Rectal smooth muscle tissue (tissue), 1 donor: ENCODE measurements at regions not wholly inside any gene's neighbourhood (a gene's known extent, or its start where the extent isn't known, plus 50 kb on each side); places are given as distances from the start of the nearest gene placed in this dataset.

ENCODE experiments used
- H3K27ac ChIP-seq: one replicate; pipeline ENCODE4 v1.7.0; 2013; ENCODE audit warnings: low read depth, low read length, inconsistent platforms
- H3K27me3 ChIP-seq: one replicate; pipeline ENCODE4 v1.7.0; 2013; ENCODE audit warnings: low read length; ENCODE audit not compliant: control insufficient read depth, insufficient read depth
- H3K36me3 ChIP-seq: one replicate; pipeline ENCODE4 v1.7.0; 2013; ENCODE audit warnings: low read length; ENCODE audit not compliant: control insufficient read depth, insufficient read depth
- H3K4me1 ChIP-seq: one replicate; pipeline ENCODE4 v1.7.0; 2013; ENCODE audit warnings: low read length; ENCODE audit not compliant: control insufficient read depth, insufficient read depth
- H3K4me3 ChIP-seq: one replicate; pipeline ENCODE4 v1.7.0; 2013; ENCODE audit warnings: low read length
- H3K9ac ChIP-seq: one replicate; pipeline ENCODE4 v1.7.0; 2013; ENCODE audit warnings: low read length

DNA sequence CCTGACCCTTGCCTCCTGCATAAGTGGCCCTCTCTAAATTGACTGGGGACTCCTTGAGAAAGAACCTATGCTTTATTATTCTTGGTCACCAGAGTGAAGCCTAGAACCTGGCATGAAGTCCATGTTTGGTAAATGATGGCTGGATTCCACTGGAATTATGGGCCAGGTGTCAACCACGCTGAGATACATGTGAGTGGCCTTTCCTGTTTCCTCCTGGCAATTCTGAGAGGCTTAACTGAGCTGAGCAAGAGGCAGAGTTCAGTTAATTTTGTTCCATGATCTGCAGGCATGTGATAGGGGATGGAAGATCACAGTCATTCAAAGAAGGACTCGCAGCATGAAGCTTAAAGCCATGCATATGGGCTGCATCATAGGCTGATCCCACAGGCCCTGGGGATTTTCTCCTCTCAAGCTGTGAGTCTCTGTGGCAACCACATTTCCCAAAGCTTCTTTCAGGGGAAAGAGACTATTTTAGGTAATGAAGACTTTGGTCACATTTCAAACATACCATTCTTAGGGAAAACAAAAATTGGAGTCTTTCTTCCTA, 69.4 kb upstream of the CLNK start:
- no peaks in the 10 kb centered on the region for H3K4me1 ChIP-seq
- no peaks in the 10 kb centered on the region for H3K36me3 ChIP-seq
- H3K27me3 ChIP-seq: no peaks in the 10 kb centered on the region
- no peak overlapping the region for H3K27ac ChIP-seq
- H3K9ac ChIP-seq: no peak overlapping the region
- no peak overlapping the region for H3K4me3 ChIP-seq

GRCh38 chr4:10753336-10753735, 68.8 kb upstream of the CLNK start:
- Histone ChIP-seq H3K4me3 (no peak overlapping the region), H3K4me1 (no peaks in the 10 kb centered on the region), H3K36me3 (no peaks in the 10 kb centered on the region), H3K9ac (no peak overlapping the region), H3K27ac (no peak overlapping the region), H3K27me3 (no peaks in the 10 kb centered on the region)

- no peak overlapping the region for H3K27ac ChIP-seq
These were observed 66.1 kb upstream of the CLNK start for GRCh38 chr4:10750714-10751113.

GRCh38 chr4:10747186-10747585, 62.6 kb upstream of the CLNK start:
- H3K4me1 ChIP-seq: peaks cover 2% of the 10 kb centered on the region
- H3K4me3 ChIP-seq: no peak overlapping the region
- H3K36me3 ChIP-seq: no peaks in the 10 kb centered on the region
- no peak overlapping the region for H3K27ac ChIP-seq
- H3K9ac ChIP-seq: no peak overlapping the region
- no peaks in the 10 kb centered on the region for H3K27me3 ChIP-seq

More at GRCh38 chr4:10750714-10751113, 66.1 kb upstream of the CLNK start:
- Histone ChIP-seq H3K4me3 (no peak overlapping the region), H3K9ac (no peak overlapping the region), H3K36me3 (no peaks in the 10 kb centered on the region), H3K27me3 (no peaks in the 10 kb centered on the region), H3K4me1 (peaks cover 2% of the 10 kb centered on the region)

GRCh38 chr4:10746371-10747171, 62.0 kb upstream of the CLNK start:
- Histone ChIP-seq H3K9ac (no peak overlapping the region), H3K4me1 (peaks cover 2% of the 10 kb centered on the region), H3K27ac (no peak overlapping the region), H3K27me3 (no peaks in the 10 kb centered on the region), H3K4me3 (no peak overlapping the region), H3K36me3 (no peaks in the 10 kb centered on the region)

DNA sequence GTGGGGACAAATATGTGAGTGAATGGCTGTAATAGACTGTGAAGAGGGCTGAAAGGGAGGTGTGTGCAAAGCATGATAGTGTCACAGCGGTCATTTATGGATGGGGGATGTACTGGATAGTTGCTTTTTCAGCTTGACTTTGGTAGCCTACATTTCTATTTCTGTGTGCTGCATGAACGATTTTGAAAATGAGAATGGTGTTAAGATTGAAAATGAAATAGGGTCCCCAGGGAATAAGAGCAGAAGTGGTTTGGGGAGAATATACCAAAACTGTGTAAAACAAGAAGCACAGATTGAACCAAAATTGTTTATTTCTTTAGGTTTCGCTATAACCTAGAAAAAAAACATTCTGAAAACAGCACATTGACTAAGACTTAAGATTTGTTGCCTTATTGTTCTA, 58.8 kb upstream of the CLNK start:
- H3K36me3 ChIP-seq: no peaks in the 10 kb centered on the region
- peaks cover 2% of the 10 kb centered on the region for H3K4me1 ChIP-seq
- no peak overlapping the region for H3K27ac ChIP-seq
- H3K4me3 ChIP-seq: no peak overlapping the region
- H3K27me3 ChIP-seq: no peaks in the 10 kb centered on the region
- H3K9ac ChIP-seq: no peak overlapping the region

- Histone ChIP-seq H3K4me1 (peaks cover 1% of the 10 kb centered on the region), H3K27ac (no peak overlapping the region), H3K36me3 (no peaks in the 10 kb centered on the region), H3K27me3 (no peaks in the 10 kb centered on the region), H3K4me3 (no peak overlapping the region), H3K9ac (no peak overlapping the region)
These were observed 57.6 kb upstream of the CLNK start for GRCh38 chr4:10741961-10742699.

DNA sequence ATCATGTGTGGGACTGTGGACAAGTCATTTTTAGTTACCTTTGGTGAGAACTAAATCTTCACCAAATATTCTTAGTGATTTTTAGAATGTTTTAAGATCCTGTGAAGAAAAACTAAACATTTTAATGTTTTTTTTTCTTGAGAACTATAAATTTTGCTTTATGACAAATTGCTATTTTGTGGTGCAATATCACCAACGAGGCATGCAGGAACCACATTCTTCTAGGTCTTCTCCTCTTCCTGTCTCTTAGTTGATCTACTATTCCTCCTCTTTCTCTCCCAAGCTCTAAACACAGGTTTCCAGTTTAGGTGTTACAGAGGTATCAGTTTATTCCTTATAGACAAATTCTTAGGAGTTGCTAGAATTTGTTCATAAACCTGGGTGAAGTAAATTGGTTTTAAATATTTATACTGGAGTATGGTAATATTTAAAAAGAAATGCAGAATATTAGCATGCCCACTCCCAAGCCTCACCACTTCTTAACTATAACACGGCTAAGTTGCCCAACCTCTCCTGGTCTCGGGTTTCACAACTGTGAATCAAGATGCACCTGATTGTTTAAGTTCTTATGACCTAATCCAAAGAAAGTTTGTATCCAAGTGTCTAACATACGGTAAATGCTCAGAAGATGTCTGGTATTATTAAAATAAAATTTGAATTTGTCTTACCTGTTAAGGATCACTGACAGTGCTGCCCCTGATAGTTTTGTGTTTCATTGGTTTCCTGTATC, 56.5 kb upstream of the CLNK start:
- Histone ChIP-seq H3K27ac (no peak overlapping the region), H3K9ac (no peak overlapping the region), H3K36me3 (no peaks in the 10 kb centered on the region), H3K4me1 (no peaks in the 10 kb centered on the region), H3K27me3 (no peaks in the 10 kb centered on the region), H3K4me3 (no peak overlapping the region)

GRCh38 chr4:10740251-10740650, 55.7 kb upstream of the CLNK start:
- Histone ChIP-seq H3K27me3 (no peaks in the 10 kb centered on the region), H3K4me1 (no peaks in the 10 kb centered on the region), H3K4me3 (no peak overlapping the region), H3K27ac (no peak overlapping the region), H3K9ac (no peak overlapping the region), H3K36me3 (no peaks in the 10 kb centered on the region)

DNA sequence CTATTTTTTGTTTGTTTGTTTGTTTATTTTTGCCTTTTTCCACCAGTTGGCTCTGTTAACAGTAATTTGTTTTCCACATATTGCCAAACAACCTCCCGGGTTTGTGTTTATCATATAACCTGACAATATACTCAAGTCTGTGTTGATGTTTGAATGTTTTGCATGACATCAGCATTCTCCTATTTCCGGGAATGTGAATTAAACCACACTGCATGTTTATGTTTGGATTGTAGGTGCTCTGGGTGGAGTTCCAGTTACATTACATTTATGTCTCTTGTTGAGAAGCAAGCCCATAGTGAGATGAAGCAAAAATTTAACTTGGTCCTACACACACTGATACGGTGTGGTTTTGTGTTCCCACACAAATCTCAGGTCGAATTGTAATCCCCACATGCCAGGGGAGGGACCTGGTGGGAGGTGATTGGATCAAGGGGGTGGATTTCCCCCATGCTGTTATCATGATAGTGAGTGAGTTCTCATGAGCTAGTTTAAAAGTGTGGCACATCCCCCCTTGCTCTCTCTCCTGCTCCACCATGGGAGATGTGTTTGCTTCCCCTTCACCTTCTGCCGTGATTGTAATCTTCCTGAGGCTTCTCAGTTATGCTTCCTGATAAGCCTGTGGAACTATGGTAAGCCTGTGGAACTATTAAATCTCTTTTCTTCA, 54.4 kb upstream of the CLNK start:
- H3K9ac ChIP-seq: no peak overlapping the region
- no peak overlapping the region for H3K27ac ChIP-seq
- H3K27me3 ChIP-seq: no peaks in the 10 kb centered on the region
- H3K36me3 ChIP-seq: no peaks in the 10 kb centered on the region
- no peak overlapping the region for H3K4me3 ChIP-seq
- no peaks in the 10 kb centered on the region for H3K4me1 ChIP-seq

DNA sequence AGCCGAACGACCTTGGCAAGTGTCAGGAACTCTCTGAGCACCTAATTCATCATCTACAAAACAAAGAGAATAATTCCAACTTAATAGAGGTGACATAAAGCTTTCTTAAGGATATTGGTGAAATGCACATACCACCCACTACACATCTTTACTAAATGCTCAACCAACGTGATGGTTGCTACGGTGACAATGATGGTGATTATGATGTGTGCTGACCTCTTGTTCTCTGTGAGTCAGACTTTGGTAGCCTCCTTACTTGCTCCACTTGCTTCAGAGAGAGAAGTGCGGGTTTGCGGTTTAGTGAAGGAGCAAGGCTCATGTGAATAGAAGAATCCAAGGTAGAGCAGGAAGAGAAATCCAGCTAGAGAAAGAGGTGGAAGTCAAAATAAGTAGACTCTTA, 52.8 kb upstream of the CLNK start:
- no peaks in the 10 kb centered on the region for H3K4me1 ChIP-seq
- no peak overlapping the region for H3K27ac ChIP-seq
- H3K9ac ChIP-seq: no peak overlapping the region
- no peaks in the 10 kb centered on the region for H3K36me3 ChIP-seq
- H3K27me3 ChIP-seq: no peaks in the 10 kb centered on the region
- no peak overlapping the region for H3K4me3 ChIP-seq

GRCh38 chr4:10736895-10737294, 52.3 kb upstream of the CLNK start:
- Histone ChIP-seq H3K4me3 (no peak overlapping the region), H3K36me3 (no peaks in the 10 kb centered on the region), H3K4me1 (no peaks in the 10 kb centered on the region), H3K27ac (no peak overlapping the region), H3K9ac (no peak overlapping the region), H3K27me3 (no peaks in the 10 kb centered on the region)
